Spleen (tissue), 11 donors: ENCODE measurements at regions not wholly inside any gene's neighbourhood (a gene's known extent, or its start where the extent isn't known, plus 50 kb on each side); places are given as distances from the start of the nearest gene placed in this dataset.

Experiments
- DNase-seq: peaks from one replicate; pipeline ENCODE4 v3.0.0-alpha.2; 2020
- H3K27ac ChIP-seq, 8 donors: fragments of 200-600 bp; sonication (generic) in 7 of 8; 1 replicate in 4 of 8; 2 replicates in 4 of 8; pipeline versions ENCODE4 v1.5.0 to v1.8.0; 2016 to 2021; ENCODE audit warnings: inconsistent platforms in 4 of 8, mild to moderate bottlenecking in 4 of 8, moderate library complexity in 1 of 8
- H3K27me3 ChIP-seq, 7 donors: fragments of 200-600 bp; sonication (generic) in 6 of 7; replicated peaks in 1 of 7; 1 replicate in 4 of 7; 2 replicates in 3 of 7; pipeline versions ENCODE4 v1.5.0 to v1.8.0; 2016 to 2021; ENCODE audit warnings: inconsistent platforms in 3 of 7, mild to moderate bottlenecking in 1 of 7
- H3K36me3 ChIP-seq, 6 donors: fragments of 200-600 bp; sonication (generic) in 5 of 6; 1 replicate in 4 of 6; 2 replicates in 2 of 6; pipeline versions ENCODE4 v1.5.0 to v1.8.0; 2016 to 2021; ENCODE audit warnings: inconsistent platforms in 2 of 6
- H3K4me1 ChIP-seq, 6 donors: fragments of 200-600 bp; sonication (generic) in 5 of 6; 1 replicate in 3 of 6; 2 replicates in 3 of 6; pipeline versions ENCODE4 v1.5.0 to v1.8.0; 2016 to 2021; ENCODE audit warnings: inconsistent platforms in 3 of 6
- H3K4me3 ChIP-seq, 8 donors: fragments of 200-600 bp; sonication (generic) in 7 of 8; 1 replicate in 4 of 8; 2 replicates in 4 of 8; pipeline versions ENCODE4 v1.5.0 to v1.8.0; 2016 to 2021; ENCODE audit warnings: inconsistent platforms in 4 of 8, mild to moderate bottlenecking in 4 of 8, moderate library complexity in 2 of 8
- H3K9me3 ChIP-seq, 8 donors: fragments of 200-600 bp; sonication (generic) in 7 of 8; 1 replicate in 4 of 8; 2 replicates in 4 of 8; pipeline versions ENCODE4 v1.5.0 to v1.8.0; 2016 to 2021; ENCODE audit warnings: inconsistent platforms in 4 of 8
- CTCF ChIP-seq, 11 experiments: fragments of 200-600 bp in 7 of 11; fragments of 450-650 bp in 4 of 11; sonication (generic) in 4 of 11; IDR thresholded peaks in 8 of 11; conservative IDR thresholded peaks in 3 of 11; 1 replicate in 7 of 11; 2 replicates in 4 of 11; pipeline versions ENCODE4 v1.4.0 to v1.8.0; 2016 to 2021; ENCODE audit warnings: antibody characterized with exemption in 11 of 11, inconsistent platforms in 4 of 11, mild to moderate bottlenecking in 1 of 11
- POLR2A ChIP-seq, 3 donors: fragments of 450-650 bp; IDR thresholded peaks; one replicate each; pipeline ENCODE4 v1.5.1; 2017; ENCODE audit warnings: antibody characterized with exemption in 3 of 3, mild to moderate bottlenecking in 1 of 3
- POLR2AphosphoS5 ChIP-seq, 3 donors: sonication (generic); formaldehyde crosslinking; IDR thresholded peaks; one replicate each; pipeline ENCODE4 v1.5.1; 2017; ENCODE audit warnings: antibody characterized with exemption in 3 of 3
- WGBS, 5 donors: extraction: QIAGEN DNeasy Blood & Tissue Kit in 3 of 5; methylation state at CpG; one replicate each; pipeline versions ENCODE4 v1.1.5 to v1.1.7; 2013 to 2018; 5-methylcytosine and 5-hydroxymethylcytosine counted together
- intact Hi-C: fragments of 100-400 bp; cut with DNase I; formaldehyde crosslinking; loops from one replicate; pipeline ENCODE4 v1.15.0; 2023; ENCODE audit warnings: low total_unique reads
- donor health status: healthy with polysubstance abuse.
- donor health status: DM: no; HTN: no; CAD: no; lungs with moderate emphysema.
- donor health status: DM: no; HTN: no; CAD: no.
- donor health status: Bipolar disorder and iron deficiency.
- donor health status: healthy.
- donor health status: DM: no; HTN: no; CAD: no.
- donor health status: DM: yes; HTN: yes; CAD: no.

DNA sequence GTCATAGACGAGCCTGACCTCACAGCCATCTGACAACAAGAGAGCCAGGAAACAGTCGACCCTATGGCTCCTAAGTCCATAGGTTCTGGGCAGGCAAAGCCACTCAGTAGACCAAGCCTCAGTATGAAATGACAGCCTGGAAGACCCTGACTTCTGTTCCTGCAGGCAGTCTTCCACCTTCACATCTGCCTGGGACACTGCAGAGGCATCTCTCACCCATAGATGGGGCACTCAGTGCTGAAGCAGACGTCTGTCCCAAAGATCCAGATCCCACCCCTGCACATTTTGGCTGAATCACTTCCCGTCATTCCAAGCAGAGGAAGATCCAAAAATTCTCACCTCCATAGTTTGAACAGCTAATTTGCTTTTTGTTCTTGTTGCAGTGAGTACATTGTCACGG is 139.3 kb upstream of the ZNF507 start:
- no peak overlapping the region for H3K4me3 ChIP-seq
- H3K27ac ChIP-seq: no peak overlapping the region
- no peaks in the 10 kb centered on the region for H3K36me3 ChIP-seq
- no peak for DNase-seq
- H3K27me3 ChIP-seq: peaks cover 0 to 35% (median 0%) of the 10 kb centered on the region in 7 donors
- intact Hi-C loops: no loop called here
- H3K9me3 ChIP-seq: peaks cover 2 to 19% (median 13%) of the 10 kb centered on the region in 8 donors
- H3K4me1 ChIP-seq: peaks cover 0 to 10% (median 0%) of the 10 kb centered on the region in 6 donors
- no peak for TF ChIP-seq CTCF (IDR thresholded peaks at IDR 0.05 in 8 of 11, conservative IDR thresholded peaks at IDR 0.05 in 3 of 11)
- no peak for TF ChIP-seq POLR2AphosphoS5 (IDR thresholded peaks at IDR 0.05)
- TF ChIP-seq POLR2A (IDR thresholded peaks at IDR 0.05): no peak
- WGBS, 5 donors: 44 to 70% (median 50%) methylated on average over 5 of the region's 5 CpGs

- no peak for DNase-seq
- intact Hi-C loops: no loop called here
- Histone ChIP-seq H3K27me3 (peaks cover 0 to 24% (median 0%) of the 10 kb centered on the region in 7 donors), H3K9me3 (peaks cover 5 to 39% (median 32%) of the 10 kb centered on the region in 8 donors), H3K4me1 (no peaks in the 10 kb centered on the region), H3K4me3 (no peak overlapping the region), H3K27ac (no peak overlapping the region), H3K36me3 (no peaks in the 10 kb centered on the region)
- no peak for TF ChIP-seq CTCF (IDR thresholded peaks at IDR 0.05 in 8 of 11, conservative IDR thresholded peaks at IDR 0.05 in 3 of 11)
- no peak for TF ChIP-seq POLR2A (IDR thresholded peaks at IDR 0.05)
- no peak for TF ChIP-seq POLR2AphosphoS5 (IDR thresholded peaks at IDR 0.05)
- 64 to 95% (median 67%) methylated on average over 1 of the region's 1 CpG for WGBS, 5 donors
These were observed 137.3 kb upstream of the ZNF507 start for GRCh38 chr19:32208060-32208459.

DNA sequence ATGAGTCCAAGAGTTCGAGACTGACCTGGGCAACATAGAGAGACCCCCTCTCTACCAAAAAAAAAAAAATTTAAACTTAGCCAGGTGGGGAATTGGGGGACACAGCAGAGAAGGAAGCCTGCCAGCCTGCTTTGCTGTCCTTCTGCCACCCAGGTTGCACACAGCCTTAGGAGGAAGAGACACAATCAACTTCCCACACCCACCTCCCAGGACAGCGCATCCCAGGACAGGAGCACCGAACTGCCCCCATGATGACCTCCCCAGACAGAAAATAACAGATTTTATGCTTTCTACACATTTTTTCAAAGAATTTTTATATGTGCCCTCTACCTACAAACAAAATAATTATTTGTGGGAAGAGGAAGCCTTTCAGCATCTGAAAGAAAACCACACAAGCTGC is 126.0 kb upstream of the ZNF507 start:
- Histone ChIP-seq H3K36me3 (no peaks in the 10 kb centered on the region), H3K4me1 (peaks cover 0 to 11% (median 10%) of the 10 kb centered on the region in 6 donors), H3K27ac (no peak overlapping the region), H3K9me3 (peaks cover 0 to 5% (median 0%) of the 10 kb centered on the region in 8 donors), H3K27me3 (peaks cover 0 to 32% (median 10%) of the 10 kb centered on the region in 7 donors), H3K4me3 (no peak overlapping the region)
- 75 to 88% (median 82%) methylated on average over 3 of the region's 3 CpGs for WGBS, 5 donors
- no peak for DNase-seq
- intact Hi-C loops: no loop called here
- TF ChIP-seq POLR2A (IDR thresholded peaks at IDR 0.05) (no peak), CTCF (IDR thresholded peaks at IDR 0.05 in 8 of 11, conservative IDR thresholded peaks at IDR 0.05 in 3 of 11) (no peak), POLR2AphosphoS5 (IDR thresholded peaks at IDR 0.05) (no peak)

GRCh38 chr19:32219881-32220472 is 125.4 kb upstream of the ZNF507 start:
- Histone ChIP-seq H3K4me3 (no peak overlapping the region), H3K27ac (no peak overlapping the region), H3K36me3 (no peaks in the 10 kb centered on the region), H3K4me1 (peaks cover 4 to 17% (median 15%) of the 10 kb centered on the region in 6 donors), H3K27me3 (peaks cover 0 to 38% (median 15%) of the 10 kb centered on the region in 7 donors), H3K9me3 (peaks cover 0 to under 1% (median 0%) of the 10 kb centered on the region in 8 donors)
- intact Hi-C loops: no loop called here
- WGBS, 5 donors: 67 to 77% (median 71%) methylated on average over 4 of the region's 4 CpGs
- TF ChIP-seq POLR2AphosphoS5 (IDR thresholded peaks at IDR 0.05) (no peak), CTCF (IDR thresholded peaks at IDR 0.05 in 8 of 11, conservative IDR thresholded peaks at IDR 0.05 in 3 of 11) (no peak), POLR2A (IDR thresholded peaks at IDR 0.05) (no peak)
- DNase-seq: no peak
